SK-N-SH treated with all-trans-retinoic acid at 6 μM for 48 hours (cell line): ENCODE measurements at regions not wholly inside any gene's neighbourhood (a gene's known extent, or its start where the extent isn't known, plus 50 kb on each side); places are given as distances from the start of the nearest gene placed in this dataset.

Source experiments
- ARNTL ChIP-seq: fragments of 450-650 bp; formaldehyde crosslinking; IDR thresholded peaks from 2 replicates; pipeline ENCODE4 v1.5.0; 2020; ENCODE audit warnings: low read depth, mild to moderate bottlenecking, moderate library complexity, borderline replicate concordance
- CREB5 ChIP-seq: fragments of 250-450 bp; sonication (Bioruptor Pico); IDR thresholded peaks from 2 replicates; pipeline ENCODE4 v1.5.1; 2020; ENCODE audit warnings: low read depth, mild to moderate bottlenecking, moderate library complexity
- GLIS3 ChIP-seq: fragments of 250-450 bp; sonication (Bioruptor Pico); IDR thresholded peaks from 2 replicates; pipeline ENCODE4 v1.5.0; 2020; ENCODE audit warnings: mild to moderate bottlenecking, moderate library complexity
- PATZ1 ChIP-seq: fragments of 250-450 bp; sonication (Bioruptor Pico); IDR thresholded peaks from 2 replicates; pipeline ENCODE4 v1.8.0; 2020; ENCODE audit warnings: mild to moderate bottlenecking, moderate library complexity, borderline replicate concordance
- PPARA ChIP-seq: fragments of 250-450 bp; sonication (Bioruptor Pico); IDR thresholded peaks from 2 replicates; pipeline ENCODE4 v1.5.0; 2020; ENCODE audit warnings: mild to moderate bottlenecking, borderline replicate concordance
- RARB ChIP-seq: fragments of 250-450 bp; sonication (Bioruptor Pico); IDR thresholded peaks from 2 replicates; pipeline ENCODE4 v1.8.0; 2021; ENCODE audit warnings: mild to moderate bottlenecking, moderate library complexity
- TOX ChIP-seq: fragments of 250-450 bp; sonication (Bioruptor Pico); IDR thresholded peaks from 2 replicates; pipeline ENCODE4 v1.8.0; 2021; ENCODE audit warnings: mild to moderate bottlenecking, moderate library complexity, borderline replicate concordance
- ZC3H10 ChIP-seq: fragments of 250-450 bp; sonication (Bioruptor Pico); IDR thresholded peaks from 2 replicates; pipeline ENCODE4 v1.5.1; 2021; ENCODE audit warnings: mild to moderate bottlenecking, moderate library complexity
- ZFP30 ChIP-seq: fragments of 450-650 bp; formaldehyde crosslinking; IDR thresholded peaks from 2 replicates; pipeline ENCODE4 v1.5.0; 2022; ENCODE audit warnings: mild to moderate bottlenecking, moderate library complexity

GRCh38 chr5:110169461-110169860 lies 479.7 kb downstream of the MAN2A1 start:
- TF ChIP-seq GLIS3 (CRISPR knock-in tag), result no peak
- no peak for TF ChIP-seq ZC3H10 (CRISPR knock-in tag)
- TF ChIP-seq ARNTL (CRISPR knock-in tag), result no peak
- TF ChIP-seq PPARA (CRISPR knock-in tag), result no peak
- no peak for TF ChIP-seq PATZ1
- TF ChIP-seq TOX (CRISPR knock-in tag), result no peak
- TF ChIP-seq ZFP30 (CRISPR knock-in tag), result no peak
- no peak for TF ChIP-seq CREB5 (CRISPR knock-in tag)
- no peak for TF ChIP-seq RARB (CRISPR knock-in tag)
